HG03571 (cell line): ENCODE measurements at regions not wholly inside any gene's neighbourhood (a gene's known extent, or its start where the extent isn't known, plus 50 kb on each side); places are given as distances from the start of the nearest gene placed in this dataset.
"Not testable (repeated sequence)": the region's sequence is repeated elsewhere in the genome, so short reads cannot be mapped to it uniquely, and the experiment has no call there.

Experiments
- ATAC-seq: cut with Tn5 transposase; IDR thresholded peaks from one replicate; pipeline ENCODE4 v1.9.1; 2021; ENCODE audit not compliant: unreplicated experiment

DNA sequence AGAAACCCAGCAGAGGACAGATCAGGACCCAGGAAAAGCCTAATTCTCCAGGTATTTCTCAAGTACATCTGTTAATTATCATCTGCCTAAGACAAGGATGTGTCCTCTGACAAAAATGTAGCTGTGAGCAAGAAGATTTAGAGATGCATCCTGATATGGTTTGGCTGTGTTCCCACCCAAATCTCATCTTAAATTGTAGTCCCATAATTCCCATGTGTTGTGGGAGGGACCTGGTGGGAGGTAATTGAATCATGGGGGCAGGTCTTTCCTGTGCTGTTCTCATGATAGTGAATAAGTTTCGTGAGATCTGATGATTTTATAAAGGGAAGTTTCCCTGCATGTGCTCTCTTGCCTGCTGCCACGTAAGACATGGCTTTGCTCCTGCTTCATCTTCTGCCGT lies 381.8 kb downstream of the BUD13 start:
- no peak for ATAC-seq

DNA sequence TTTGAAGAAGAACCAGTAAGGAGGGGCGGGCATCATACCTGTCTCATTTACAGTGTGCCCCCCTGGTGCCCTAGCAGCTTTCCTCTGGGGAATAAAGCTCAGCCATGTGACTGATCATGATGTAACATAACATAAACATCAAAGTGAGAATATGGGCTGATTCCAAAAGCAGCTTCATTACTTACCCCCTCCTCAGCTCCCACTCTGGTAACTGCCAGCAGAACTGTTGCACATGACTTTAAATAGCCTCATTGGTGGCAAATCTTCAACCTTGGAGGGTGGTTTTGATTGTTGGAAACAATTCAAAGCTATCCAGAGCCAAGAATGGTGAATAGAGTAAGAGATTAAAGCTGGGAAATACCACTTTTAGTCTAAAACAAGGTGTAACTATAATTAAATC lies 384.6 kb downstream of the BUD13 start:
- ATAC-seq = no peak

DNA sequence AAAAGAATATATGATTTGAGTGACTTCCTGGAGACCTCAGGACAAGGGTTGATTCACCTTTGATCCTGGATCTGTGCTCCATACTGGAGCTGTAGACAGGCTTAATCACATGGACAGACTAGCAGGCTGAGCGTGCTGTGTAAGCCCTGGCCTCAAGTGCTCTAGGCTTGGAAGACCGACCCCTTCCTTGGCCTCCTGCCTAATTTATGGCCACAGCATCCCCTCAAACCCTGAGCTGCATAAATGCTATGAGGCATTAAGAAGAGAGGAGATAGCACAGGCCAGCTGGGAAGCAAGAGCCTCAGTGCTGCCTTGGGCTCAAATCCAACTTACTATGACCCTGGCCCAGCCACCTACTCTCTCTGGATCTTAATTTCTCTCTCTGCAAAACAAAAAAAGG lies 385.1 kb downstream of the BUD13 start:
- no peak for ATAC-seq

DNA sequence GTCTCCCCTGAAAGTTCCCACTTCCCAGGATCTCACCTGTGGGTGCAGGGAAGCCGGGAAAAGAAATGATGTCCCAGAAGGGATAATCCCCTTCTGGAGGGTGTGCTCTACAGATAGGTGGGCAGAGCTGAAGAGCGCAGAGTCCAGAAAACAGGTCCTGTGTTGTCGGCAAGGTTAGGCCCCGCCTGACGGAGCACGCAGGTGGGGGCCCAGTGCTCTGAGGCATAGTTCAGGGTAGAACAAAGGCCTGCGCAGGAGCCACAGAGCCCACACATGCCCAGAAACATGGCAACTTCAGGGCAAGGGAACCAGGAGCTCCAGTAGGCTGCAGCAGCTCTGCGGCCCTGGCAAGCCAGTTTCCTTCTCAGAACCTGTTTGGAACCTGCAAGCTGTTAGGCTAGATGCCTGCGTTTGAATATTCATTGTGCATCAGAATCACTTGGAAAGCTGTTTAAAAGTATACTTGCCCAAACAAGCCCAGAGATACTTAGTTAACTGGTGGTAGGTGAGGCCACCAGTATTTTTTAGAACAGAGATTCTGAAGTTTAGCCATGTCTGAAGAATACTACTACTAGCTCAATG lies 386.6 kb downstream of the BUD13 start:
- no peak for ATAC-seq

DNA sequence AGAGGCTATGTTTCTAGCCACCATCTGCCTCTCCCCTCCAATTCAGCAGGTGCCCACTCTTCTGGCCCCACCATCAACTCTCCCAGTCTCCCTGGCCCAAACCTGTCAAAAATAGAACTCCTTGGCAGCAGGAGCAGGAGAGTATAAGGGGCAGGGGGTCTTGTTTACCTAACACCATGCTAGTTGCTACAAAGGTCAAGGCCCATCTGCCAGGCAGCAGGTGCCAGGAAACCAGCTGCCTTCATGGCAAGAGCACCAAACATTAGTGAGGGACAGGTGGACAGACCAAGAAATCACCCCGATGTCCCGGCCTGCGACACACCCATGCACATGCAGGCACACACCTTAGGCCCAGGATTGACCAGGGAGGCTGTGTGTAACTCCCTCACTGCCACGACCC lies 387.9 kb downstream of the BUD13 start:
- ATAC-seq = no peak

DNA sequence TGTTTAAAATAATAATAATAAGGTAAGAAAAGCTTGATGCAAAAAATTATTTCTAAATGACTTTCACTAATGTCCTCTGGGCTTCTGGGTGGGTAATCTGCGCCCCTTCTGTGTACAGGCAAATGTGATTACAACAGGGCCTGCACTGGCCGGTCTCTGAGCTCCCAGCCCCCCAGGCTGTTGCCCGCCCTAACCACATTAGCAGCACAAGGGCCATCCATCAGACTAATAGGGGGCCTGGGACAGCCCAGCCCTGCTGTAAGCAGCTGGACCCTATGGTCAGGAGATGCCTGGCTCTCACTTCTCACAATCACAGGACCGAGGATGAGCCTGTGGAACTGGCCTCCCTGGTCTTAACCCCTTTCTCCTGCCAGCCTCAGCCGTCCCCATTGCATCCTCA lies 388.4 kb downstream of the BUD13 start:
- ATAC-seq = no peak

DNA sequence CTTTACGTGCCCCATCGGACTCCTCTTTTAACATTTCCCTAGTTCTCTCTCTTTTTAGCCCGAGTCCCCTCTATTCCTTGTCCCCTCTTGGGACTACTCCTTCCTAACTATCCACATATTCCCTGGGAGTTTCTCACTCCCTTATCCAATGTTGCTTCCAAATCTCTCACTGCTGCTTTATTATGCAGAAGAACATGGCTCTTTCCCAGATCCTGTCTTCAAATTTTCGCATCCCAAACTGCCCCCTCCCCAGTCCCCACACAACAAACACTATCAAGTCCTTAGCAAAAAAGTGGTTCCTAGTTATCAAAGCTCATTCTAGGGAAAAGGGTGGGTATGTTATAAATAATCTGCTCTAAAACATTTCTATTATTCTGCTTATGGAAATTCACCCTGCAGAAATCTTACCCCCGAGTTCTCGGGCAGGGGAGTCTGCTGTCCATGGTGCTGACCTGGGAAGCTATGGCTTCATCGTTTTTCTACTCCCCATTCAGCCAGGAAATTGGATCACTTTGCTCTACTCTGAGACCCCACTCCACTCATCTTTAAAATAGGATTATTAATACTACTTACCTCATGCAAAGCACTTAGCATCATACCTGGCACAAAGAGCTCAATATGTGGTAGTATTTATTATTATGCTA lies 393.5 kb downstream of the BUD13 start:
- no peak for ATAC-seq

DNA sequence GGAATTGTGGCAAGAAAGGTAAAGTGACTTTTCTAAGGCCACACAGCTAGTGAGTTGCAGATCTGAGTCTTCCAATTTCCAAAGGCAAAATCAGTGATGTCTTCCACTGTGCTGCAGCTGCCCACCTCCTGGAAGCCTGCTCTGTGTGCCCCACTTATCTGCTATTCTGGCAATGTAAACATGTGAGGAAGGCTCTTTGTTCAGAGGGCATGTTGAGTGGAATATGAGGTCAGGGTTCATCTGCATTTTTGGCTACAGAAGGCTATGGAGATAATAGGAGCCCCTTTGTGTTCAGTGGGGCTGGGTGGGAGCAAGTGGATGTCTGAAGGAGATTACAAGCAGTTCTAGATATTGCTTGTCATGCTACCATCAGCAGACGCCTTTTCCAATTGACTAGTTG lies 396.2 kb downstream of the BUD13 start:
- no peak for ATAC-seq

DNA sequence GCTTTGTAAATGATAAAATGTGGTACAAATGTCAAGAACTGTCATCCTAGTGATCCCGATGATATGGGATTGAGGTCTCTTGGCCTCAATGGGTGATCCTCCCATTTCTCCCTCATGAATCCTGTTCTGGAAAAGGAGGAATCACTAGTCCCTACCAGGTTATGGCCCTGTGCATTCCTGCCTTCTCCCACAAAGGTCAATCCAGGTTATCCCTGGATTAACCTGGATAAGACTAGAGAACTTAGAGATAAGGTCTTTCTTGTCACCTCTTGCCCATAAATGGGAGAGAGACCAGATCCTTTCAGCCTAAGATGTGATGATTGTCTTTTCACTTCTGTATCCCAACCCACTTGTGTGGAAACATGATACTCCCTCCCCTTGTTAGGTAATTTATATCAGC lies 396.7 kb downstream of the BUD13 start:
- ATAC-seq = no peak

DNA sequence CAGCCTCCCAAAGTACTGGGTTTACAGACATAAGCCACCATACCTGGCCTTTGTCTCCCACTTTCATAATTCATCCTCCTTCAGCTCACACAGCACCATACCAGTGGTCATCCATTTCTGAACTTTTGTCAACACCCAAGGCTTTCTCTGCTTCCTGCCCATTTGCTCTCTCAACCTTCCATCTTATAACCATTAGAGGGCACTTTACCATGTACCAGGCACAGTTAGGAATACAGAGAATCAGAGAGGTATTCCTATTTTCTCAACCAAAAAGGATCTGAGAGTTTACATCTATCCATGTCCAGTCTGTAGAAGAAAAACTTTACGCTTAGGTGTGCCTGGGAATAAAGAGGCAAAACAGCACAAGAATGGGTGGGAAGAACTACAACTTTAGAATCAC lies 397.6 kb downstream of the BUD13 start:
- no peak for ATAC-seq

DNA sequence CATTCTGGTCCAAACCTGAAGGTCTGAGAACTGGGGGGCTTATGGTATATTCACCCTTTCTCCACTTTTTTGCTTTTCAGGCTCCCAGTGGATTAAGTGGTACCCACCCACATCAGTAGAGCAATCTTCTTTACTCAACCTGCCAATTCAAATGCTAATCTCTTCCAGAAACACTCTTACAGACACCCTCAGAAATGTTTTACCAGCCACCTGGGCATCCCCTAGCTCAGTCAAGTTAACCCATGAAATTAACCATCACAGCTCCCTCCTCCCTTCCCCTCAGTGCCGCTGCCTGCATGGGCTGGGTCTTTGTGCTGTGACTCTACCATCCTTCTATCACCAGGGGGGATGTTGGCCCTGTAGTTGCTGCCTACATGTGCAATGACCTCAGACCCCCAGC lies 398.7 kb downstream of the BUD13 start:
- no peak for ATAC-seq

DNA sequence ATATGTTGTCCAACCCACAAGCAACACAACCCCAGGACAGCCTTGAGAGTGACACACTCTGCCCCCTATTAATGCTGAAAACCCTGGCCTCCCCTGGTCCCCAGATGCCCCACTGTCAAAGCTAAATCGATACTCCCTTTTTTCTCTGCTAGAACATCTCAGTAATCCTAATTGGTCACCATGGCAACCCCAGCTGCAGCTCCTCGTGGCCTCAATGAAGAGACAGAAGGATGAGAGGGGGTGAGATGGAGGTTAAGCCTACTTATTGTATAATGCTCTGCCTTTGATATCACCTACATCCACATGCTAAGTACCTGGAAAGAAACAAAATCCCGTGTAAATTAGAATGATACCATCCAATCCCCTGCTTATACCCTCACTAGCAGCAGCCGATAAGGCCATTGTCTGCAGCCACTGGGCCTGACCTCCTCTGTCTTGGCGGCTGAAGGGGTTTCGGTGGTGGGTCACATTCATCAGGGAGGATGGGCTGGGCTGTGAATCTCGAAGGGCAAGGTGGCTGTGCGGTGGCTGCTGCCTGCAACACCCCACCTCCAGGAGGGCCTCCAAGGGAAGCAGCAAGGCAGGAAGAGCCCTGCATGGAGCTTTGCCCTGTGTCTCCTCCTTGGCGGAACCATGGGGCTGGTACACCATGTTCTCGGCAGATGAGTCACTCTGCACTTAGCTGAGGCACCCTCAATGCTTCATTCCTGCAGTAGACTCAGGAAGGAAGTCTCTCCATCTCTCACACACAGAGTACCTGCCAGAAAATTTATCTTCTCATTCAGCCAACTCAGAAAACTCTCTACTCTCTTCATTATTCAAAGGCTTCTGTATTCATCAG lies 399.5 kb downstream of the BUD13 start:
- no peak for ATAC-seq

DNA sequence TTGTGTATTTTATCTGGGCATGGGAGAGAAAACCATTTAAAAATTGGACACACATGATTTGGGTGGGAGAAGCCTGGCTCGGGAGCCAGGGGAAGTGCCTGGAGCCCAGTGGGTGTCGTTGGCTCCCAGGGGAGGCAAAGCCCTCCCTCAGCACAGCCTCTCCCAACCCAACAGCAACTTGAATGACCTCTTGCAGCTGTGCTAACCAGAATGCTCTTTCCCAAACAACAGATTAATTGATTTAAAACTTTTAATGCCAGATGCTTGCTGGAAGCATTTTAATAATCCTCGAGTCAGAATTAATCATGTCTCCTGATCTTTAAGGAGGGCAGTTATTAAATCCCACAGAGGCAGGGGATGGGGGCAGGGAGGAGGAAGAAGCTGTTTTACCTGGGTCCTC lies 401.6 kb downstream of the BUD13 start:
- no peak for ATAC-seq

DNA sequence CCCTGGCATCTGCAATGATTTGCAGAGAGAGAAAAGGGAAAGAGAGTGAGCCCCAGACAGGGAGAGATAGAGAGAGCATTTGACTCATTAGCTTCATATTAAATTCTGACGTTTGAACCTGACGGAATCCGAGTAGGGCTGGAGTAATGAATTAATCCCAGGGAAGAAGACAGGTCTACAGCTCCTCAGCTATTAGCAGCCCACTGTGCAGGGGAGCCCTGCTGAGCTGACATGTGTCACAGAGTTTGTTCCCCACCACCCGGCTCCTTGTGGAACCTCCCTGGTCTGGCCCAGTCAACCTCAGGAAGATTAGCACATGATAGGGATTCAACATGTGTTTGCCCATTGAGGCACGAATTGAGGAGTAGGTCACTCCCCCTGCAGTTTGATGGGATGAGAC lies 404.0 kb downstream of the BUD13 start:
- no peak for ATAC-seq

DNA sequence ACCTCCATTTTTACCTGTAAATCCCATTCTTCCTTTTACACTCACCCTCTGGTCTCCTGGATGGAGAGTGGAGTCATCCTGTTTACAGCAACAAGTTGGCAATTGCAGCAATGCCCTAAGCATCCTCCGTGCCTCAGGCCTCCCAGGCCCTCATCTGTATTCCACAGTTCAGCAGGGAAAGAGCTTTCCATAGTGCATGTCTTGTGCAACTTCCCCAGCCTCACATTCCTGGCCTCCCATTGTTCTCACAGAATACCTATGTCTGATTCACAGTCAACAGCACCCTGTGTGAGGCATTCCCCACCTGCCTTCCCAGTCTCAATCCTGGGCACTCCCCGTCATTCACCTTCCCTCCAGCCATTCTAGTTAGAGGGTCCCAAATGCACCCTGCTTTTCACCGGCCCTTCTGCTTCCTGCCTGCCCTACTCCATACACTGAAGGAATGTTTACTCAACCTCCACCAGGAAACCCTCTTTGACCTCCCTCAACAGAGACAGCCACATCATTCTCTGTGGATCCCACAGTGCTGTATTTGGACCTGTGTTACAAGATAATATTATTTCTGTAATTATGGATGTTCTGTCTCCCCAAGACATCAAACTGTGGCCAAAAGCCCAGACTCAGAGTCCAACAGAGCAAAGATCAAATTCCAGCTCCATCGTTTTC lies 405.7 kb downstream of the BUD13 start:
- no peak for ATAC-seq

DNA sequence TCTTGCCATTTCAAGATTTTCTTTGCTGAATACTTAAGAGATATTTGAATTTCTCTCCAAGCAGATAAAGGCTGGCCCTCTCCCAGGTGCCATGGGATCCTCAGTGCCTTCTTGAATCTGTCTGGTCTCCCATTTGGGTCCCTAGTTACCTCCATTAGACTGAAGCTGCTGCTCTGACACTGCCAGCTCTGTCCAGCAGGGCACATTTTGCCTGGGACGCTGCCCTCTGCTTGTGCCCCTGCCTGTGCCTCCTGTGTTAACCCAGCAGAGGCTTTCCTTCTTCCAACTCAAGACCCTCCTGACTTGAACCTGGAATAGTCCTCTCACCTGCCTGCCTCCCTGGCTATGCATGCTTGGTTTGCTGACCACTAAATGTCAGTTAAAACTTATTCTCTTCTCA lies 406.3 kb downstream of the BUD13 start:
- ATAC-seq = no peak

DNA sequence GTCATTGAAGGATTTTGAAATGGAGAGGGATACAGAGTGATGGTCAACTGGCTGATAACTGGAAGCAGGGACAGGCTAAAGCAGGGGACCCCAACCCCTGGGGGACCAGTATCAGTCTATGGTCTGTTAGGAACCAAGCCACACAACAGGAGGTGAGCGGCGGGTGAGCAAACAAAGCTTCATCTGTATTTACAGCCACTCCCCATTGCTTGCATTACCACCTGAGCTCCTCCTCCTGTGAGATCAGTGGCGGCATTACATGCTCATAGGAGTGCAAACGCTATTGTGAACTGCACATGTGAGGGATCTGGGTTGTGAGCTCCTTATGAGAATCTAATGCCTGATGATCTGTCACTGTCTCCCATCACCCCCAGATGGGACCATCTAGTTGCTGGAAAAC lies 407.9 kb downstream of the BUD13 start:
- not testable (repeated sequence) for ATAC-seq

DNA sequence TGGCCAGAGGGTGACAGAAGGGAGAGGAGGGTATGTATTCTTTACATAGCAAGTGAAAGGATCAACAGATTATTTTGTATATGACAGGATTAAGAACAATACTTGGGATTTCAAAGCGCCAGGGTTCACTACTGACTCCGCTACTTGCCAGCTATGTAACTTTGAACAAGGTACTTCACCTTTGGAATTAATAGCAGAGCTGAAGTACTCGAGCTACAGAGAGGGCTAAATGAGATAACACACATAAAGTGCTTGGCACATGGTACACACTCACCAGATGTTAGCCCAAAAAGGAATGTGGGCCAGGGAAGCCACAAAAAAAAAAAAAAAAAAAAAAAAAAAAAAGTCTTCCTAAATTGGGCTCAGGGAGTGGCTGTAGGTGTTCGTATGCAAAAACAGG lies 408.4 kb downstream of the BUD13 start:
- ATAC-seq = no peak

DNA sequence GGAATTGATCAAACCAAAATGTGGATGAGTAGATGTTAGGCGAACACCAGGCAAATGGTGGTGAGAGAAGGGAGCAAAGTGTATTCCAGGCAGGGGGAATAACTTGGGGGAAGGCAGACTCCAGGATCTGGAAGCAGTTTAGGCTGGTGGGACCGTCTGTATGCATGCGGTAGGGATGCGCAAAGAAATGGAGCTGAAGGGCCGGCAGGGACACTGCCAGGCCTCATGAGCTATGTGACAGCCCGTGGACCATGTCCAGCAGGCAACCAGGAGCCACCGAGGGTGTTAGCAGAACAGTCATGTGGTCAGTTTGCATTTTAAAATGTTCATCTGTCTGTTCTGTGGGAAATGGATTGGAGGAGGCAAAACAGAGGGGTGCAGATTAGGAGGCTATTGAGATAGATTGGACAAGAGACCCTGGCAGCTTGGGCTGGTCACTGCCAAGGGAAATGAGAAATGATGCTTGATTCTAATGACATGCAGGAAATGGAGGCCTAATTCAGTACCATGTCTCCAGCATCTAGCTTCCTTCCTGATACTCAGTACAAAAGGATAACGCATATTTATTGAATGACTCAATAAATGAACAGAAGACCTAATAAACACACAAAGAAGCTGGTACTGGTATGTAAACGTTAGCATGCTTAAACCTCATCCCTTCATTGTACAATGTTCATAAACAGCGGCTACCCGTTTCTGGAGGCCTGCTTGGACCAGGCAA lies 412.4 kb downstream of the BUD13 start:
- ATAC-seq = no peak

DNA sequence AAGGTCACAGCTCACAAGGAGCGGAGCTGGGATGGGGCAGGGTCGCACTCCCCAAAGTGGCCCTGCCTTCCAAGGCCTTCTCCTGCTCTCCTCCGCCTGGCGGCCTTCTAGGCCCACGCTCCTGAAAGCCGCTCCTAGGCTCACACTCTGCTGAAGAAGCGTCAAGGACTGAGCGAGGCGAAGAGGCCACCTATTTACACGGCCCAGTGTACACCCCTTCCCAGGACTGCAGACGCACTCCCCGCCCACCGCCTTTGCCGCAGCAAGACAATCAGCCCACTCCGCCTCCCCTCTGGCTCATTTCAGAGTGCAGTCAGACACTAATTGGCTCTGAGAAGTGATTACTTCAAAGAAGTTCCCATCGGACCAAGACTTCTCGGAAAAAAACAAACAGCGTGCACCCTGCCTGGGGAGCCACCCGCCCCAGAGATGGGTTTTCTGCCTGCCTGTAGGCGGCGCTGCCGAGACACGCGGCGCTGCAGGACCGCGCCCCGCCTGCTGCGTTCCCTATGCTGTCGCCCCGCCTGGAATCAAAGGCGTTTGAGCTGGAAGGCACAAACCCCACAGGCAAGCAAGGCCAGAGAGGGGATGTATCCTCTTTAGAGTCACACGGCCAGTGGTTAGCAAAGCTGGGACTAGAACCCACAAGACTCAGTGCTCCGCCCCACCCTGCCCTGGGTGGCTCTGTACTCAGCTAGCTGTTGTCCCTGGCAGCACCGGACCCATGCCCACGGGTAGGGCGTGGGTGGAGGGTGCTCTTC lies 414.8 kb downstream of the BUD13 start:
- ATAC-seq = no peak

DNA sequence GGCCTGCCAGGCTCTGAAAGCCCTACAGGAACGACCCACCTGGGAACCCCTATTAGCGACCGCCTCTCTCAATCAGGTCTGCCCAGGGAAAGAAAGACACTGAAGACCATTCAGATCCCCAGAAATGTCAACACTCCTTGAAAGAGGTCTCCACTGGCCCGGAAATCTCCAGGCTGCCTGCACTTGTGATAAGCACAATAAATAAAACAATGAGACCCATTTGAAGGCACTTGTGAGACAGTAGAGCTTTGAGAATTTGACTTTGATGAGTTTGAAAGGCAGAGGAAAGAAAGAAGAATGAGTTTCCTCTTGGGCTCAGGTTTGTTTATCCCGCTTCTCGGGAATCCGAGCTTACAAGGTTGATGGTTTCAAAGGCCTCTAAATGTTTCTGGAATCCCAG lies 416.3 kb downstream of the BUD13 start:
- no peak for ATAC-seq
